ENCODE measurements at regions not wholly inside any gene's neighbourhood (a gene's known extent, or its start where the extent isn't known, plus 50 kb on each side); places are given as distances from the start of the nearest gene placed in this dataset.

DNA sequence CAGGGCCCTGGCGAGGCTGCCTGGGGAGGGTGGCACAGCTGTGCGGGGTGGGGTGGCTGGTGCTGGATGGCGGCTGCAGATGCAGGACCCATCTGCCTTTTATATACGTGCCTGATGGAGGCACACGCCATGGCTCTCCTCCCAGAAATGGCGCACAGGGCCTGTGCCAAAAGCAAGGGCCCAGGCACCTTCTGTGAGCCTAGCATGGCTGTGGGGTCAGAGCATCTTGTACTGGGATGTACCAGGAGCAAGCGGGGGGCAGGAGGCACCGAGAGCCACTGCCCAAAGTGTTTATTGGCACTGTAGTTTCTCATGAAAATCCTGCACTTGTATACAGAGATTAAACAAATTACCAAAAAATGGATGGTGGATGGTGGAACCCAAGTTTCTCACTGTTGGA, 724.1 kb downstream of the GALR1 start:
- TF ChIP-seq, protein P1, sequence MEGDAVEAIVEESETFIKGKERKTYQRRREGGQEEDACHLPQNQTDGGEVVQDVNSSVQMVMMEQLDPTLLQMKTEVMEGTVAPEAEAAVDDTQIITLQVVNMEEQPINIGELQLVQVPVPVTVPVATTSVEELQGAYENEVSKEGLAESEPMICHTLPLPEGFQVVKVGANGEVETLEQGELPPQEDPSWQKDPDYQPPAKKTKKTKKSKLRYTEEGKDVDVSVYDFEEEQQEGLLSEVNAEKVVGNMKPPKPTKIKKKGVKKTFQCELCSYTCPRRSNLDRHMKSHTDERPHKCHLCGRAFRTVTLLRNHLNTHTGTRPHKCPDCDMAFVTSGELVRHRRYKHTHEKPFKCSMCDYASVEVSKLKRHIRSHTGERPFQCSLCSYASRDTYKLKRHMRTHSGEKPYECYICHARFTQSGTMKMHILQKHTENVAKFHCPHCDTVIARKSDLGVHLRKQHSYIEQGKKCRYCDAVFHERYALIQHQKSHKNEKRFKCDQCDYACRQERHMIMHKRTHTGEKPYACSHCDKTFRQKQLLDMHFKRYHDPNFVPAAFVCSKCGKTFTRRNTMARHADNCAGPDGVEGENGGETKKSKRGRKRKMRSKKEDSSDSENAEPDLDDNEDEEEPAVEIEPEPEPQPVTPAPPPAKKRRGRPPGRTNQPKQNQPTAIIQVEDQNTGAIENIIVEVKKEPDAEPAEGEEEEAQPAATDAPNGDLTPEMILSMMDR (IDR thresholded peaks at IDR 0.05): no peak

DNA sequence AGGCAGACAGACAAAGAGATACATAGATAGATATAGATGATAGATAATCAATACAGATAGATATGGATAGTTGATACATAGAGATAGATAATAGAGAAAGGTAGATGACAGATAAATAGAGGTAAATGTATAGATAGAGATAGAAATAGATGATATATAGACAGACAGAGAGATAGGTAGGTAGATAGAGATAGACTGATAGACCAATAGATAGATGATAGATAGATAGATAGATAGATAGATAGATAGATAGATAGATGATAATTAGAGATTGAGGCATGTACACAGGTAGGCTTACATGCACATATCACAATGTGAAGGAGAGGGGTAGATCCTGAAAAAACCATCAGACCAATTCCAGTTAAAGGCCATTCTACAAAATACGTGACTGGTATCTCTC, 724.7 kb downstream of the GALR1 start:
- TF ChIP-seq, protein P1 (IDR thresholded peaks at IDR 0.05): no peak

DNA sequence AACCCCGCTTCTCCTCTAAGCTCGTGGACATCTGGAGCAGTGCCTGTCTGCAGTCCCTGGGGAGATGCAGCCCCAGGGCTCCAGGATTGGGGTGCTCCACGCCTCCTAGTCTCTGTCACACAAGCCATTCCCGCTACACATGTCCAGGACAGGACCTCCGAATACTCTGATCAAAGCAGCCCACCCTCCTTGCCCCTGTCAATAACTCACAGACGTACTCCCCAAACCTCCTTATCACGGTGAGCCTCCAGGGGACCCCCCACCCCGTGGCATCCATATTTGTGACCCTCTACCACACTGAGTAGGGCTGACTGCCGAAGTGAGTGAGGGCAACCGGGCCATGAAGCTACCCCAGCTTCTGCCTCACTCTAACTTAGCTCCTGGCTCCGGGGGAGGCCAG, 727.7 kb downstream of the GALR1 start:
- TF ChIP-seq, protein P1 (IDR thresholded peaks at IDR 0.05): no peak

DNA sequence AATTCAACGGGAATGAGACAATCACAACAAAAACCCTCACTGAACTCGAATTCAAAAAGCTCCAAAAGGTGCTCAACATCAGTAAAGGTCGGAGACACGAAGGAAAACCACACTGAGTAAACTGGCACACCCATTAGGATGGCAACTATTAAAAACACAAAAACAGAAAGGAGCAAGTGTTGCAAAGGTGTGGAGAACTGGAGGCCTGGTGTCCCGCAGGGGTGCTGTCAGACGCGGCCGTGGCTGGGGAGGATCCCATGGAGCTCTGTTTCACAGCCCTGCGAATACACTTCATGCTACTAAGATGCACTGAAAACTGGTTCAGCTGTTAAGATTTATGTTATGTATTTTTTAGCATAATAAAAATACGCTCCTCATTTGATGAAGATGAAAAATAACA, 730.6 kb downstream of the GALR1 start:
- TF ChIP-seq, protein P1 (IDR thresholded peaks at IDR 0.05): no peak

DNA sequence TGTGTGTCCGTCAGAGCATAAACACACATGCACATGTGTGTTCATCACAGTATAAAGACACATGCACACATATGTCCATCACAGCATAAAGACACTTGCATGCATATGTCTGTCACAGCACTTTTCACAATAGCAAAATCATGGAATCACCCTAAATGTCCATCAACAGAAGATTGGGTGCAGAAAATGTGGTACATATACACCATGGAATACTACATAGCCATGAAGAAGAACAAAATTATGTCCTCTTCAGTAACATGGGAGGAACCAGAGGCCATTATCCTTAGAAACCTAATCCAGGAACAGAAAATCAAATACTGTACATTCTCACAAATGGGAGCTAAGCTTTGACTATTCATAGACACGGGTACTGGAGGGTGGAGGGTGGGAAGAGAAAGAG, 732.2 kb downstream of the GALR1 start:
- TF ChIP-seq, protein P1 (IDR thresholded peaks at IDR 0.05): no peak

DNA sequence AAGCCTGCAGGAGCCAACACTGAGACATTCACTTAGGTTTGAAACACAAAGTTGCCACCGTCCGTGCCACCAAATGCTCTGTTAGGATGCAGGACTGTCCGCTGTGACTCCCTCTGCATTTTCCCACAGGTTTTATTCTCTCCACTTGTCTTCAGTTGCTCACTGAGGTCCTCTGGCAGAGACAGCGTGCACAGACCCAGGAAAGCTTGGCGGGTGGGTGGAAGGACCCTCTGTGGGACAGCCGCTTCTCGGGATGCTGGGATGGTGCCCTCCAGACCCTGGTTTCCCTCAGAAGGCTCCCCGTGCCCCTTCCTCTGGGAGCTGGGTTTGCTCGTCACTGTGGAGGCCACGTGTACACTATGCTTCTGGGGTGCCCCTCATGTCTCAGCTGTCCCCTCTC, 733.6 kb downstream of the GALR1 start:
- TF ChIP-seq, protein P1 (IDR thresholded peaks at IDR 0.05): no peak

DNA sequence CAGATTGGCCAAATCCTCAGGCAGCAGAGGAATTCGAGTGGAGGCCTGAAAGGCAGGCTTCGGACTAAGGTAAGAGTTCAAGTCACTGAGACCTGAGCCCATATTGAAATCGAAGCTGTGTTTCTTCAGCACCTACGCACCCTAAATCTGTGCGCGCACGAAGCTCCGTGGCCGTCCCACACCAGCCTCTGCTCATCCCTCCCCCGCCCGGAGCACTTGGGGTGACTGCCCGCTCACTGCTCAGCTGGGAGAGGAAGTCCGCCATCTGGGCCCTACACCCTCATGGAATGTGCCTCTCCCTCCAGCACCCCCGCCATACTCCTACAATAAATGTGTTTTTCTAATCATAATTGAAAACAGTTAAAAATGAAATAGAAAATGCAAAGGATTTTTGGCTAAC, 734.5 kb downstream of the GALR1 start:
- TF ChIP-seq, protein P1 (IDR thresholded peaks at IDR 0.05): no peak

DNA sequence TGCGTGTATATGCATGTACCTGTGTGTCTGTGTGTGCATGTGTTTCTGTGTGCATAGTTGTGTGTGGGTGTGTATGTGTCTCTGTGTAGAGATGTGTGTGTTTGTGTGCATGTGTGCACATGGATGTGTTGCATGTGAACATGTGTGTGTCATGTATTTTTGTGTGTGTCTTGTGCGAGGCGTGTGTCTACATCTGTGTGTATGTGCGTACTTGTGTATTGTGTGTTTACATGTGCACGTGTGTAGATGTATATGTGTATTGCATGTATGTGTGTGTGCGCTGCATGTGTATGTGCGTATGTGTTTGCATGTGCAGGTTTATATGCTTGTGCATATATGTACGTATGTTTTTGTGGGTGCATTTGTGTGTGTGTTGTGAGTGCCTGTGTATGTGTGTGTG, 735.2 kb downstream of the GALR1 start:
- TF ChIP-seq, protein P1 (IDR thresholded peaks at IDR 0.05): no peak

Data from LNCAP (cell line).